ENCODE measurements at regions not wholly inside any gene's neighbourhood (a gene's known extent, or its start where the extent isn't known, plus 50 kb on each side); places are given as distances from the start of the nearest gene placed in this dataset.
A peak's percentile ranks its signal among the peaks of the same experiment; 100 is the strongest.

DNA sequence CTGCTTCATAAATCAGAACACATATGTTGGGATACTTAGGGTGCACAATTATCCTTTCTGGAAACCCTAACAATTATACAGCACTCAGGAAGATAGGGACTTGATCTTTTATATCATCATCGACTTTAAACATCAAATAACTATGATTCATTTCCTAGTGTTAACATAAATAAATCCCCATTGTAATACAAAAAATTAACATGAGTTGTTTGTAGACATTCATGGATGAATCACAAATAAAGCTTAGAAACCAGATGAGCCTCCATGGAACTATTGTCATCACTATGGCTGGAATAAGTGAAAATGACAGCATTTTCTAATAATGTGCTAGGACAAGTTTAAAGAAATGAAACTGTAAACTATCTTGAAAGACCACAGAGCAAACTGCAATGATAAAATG is 821.7 kb downstream of the GATA3 start:
- no peaks in the 10 kb centered on the region for H3K9me3 Mint-ChIP-seq
- no peak for DNase-seq (ENCODE audit: low spot score in 2 of 2)
- H3K36me3 Mint-ChIP-seq = no peaks in the 10 kb centered on the region
- ATAC-seq = no peak
- no peak overlapping the region for H3K27ac Mint-ChIP-seq

DNA sequence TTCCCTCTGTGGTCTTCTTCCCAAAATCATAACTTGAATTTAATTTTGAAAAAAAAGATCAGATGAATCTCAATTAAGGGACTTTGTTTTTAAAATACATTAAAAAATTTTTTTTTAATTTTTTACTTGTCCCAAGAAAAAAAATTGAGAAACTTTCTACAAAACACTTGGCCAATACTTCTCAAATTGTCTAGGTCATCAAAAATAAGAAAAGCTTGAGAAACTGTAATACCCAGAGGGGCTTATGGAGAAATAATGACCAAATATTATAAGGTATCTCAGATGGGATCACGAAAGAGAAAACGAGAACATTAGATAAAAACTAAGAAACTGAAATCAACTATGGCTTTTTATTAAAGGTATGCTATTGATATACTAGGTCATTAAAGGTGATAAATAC is 835.0 kb downstream of the GATA3 start:
- no peak overlapping the region for H3K27ac Mint-ChIP-seq
- DNase-seq (ENCODE audit: low spot score in 2 of 2) (no peak), ATAC-seq (no peak)
- H3K9me3 Mint-ChIP-seq = peaks cover 0 to 6% of the 10 kb centered on the region in 2 donors
- H3K36me3 Mint-ChIP-seq = no peaks in the 10 kb centered on the region

DNA sequence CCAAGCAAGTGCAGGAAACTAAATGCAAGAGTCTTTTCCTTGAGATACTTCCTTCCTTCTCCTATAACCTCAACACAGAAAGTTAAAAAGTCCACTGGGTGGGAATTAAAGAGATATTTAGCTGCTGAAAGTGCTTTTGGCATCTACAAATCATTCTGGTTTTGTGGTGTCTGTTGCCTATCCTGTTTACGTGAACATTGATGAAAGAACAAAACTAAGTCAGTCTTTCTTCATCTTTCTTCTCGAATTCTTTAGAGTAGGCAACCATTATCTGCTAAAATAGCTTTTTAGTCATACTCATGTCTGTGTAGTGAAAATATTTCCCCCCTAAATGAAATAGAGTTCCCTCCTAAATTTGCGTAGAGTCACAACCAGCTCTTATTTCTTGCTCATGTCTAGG is 838.6 kb downstream of the GATA3 start:
- DNase-seq (ENCODE audit: low spot score in 2 of 2) (no peak), ATAC-seq (no peak)
- no peaks in the 10 kb centered on the region for H3K36me3 Mint-ChIP-seq
- H3K9me3 Mint-ChIP-seq = peaks cover 0 to 4% of the 10 kb centered on the region in 2 donors
- H3K27ac Mint-ChIP-seq = no peak overlapping the region

DNA sequence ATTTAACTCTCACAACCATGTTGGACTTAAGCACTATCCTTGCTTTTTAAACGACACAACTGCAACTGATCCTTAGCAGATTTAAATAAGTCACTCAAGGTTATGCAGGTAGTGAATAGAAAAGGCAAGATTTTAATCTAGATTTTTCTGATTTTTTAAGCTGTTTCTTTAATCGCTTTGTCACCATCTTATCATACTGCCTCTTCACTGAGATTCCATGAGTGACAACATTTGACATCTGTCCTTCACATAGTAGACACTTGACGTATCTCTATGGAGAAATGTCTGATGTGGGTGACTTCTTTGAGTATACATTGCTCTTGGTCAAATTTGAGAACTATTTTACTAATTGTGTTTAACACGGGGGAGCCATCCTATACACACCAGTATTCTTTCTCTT is 839.7 kb downstream of the GATA3 start:
- Mint-ChIP-seq H3K27ac (no peak overlapping the region), H3K9me3 (peaks cover 0 to 4% of the 10 kb centered on the region in 2 donors), H3K36me3 (no peaks in the 10 kb centered on the region)
- ATAC-seq (no peak), DNase-seq (ENCODE audit: low spot score in 2 of 2) (no peak)

DNA sequence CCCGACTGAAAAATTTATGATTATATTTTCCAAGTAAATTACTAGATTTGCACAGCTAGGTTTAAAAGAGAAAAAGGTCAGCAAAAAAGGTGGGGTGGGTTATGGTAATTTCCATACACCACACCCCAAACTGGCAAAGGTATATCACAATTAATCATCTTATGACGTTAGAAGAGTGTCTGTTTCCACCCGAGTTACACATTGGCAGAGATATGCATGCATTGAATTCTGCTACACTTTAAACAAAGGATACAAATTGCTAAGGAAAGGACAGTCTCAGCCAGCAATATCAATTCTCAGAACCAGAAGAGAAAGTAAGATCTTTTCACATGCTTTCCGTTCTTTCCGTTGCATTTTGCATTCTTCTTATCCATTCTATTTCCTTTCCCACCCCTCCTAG is 843.3 kb downstream of the GATA3 start:
- Mint-ChIP-seq H3K9me3 (peaks cover 0 to 4% of the 10 kb centered on the region in 2 donors), H3K36me3 (no peaks in the 10 kb centered on the region), H3K27ac (peak overlapping the region in 1 of 2 donors; percentile 38)
- DNase-seq (ENCODE audit: low spot score in 2 of 2) (no peak), ATAC-seq (no peak)

DNA sequence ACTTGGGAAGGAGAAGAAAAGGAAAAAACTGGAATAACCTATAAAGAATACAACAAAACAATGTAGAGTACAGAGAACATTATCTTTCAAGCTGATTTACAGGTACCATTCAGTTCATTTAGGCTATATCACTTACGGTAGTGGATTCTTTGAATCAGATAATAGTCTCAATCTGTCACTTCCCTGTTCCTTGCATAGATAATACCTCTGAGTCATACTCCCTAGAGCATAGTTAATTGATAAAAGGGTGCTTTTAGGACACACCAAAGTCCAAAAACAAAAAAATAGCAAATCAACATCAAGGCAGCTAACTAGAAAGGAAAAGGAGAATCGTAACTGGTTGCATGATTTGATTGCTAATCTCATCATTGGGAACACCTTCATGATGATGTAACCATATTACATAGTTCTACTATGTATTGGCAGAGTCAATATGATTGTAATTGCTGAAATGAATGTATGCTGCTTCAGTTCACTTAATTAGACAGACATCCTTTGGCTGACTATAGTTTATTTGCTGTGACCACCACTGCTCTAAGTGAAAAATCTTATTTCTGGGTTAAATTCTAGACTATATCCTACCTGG is 844.4 kb downstream of the GATA3 start:
- ATAC-seq = peak in 1 of 2 donors; percentile 20
- Mint-ChIP-seq H3K27ac (no peak overlapping the region), H3K36me3 (no peaks in the 10 kb centered on the region), H3K9me3 (peaks cover 0 to 4% of the 10 kb centered on the region in 2 donors)
- DNase-seq (ENCODE audit: low spot score in 2 of 2) = no peak

DNA sequence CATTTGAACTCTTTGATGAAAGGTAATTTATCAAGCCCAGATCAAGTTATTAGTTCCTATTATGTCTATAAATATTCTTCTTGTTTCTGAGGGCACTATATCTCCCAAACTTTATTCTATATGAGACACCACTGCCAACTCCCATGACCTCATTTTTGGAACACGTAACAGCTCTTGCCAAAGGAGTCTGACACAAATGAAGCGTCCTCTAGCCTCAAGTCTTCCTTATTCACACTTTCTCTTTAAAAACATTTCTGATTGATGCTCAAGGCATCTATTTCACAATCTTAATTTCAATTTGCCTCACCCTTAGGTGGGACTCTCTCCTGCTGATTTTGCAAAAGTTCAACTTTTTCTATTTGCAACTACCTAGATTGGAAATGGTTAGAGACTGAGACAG is 848.4 kb downstream of the GATA3 start:
- ATAC-seq = no peak
- no peak for DNase-seq (ENCODE audit: low spot score in 2 of 2)
- Mint-ChIP-seq H3K9me3 (peaks cover 3 to 4% of the 10 kb centered on the region in 2 donors), H3K36me3 (no peaks in the 10 kb centered on the region), H3K27ac (no peak overlapping the region)

DNA sequence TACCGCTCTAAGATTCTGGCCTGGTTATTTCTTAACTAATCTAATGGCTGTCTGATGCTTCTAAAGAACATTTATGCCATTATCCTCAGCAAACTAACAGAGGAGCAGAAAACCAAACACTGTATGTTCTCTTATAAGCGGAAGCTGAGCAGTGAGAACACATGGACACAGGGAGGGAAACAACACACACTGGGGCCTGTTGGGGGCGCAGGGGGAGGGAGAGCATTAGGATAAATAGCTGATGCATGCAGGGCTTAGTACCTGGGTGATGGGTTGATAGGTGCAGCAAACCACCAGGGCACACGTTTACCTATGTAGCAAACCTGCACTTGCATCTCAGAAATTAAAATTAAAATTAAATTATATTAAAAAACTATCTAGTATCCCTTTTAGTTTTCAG is 853.5 kb downstream of the GATA3 start:
- DNase-seq (ENCODE audit: low spot score in 2 of 2) (no peak), ATAC-seq (no peak)
- H3K27ac Mint-ChIP-seq = no peak overlapping the region
- peaks cover 3 to 4% of the 10 kb centered on the region in 2 donors for H3K9me3 Mint-ChIP-seq
- H3K36me3 Mint-ChIP-seq = no peaks in the 10 kb centered on the region

DNA sequence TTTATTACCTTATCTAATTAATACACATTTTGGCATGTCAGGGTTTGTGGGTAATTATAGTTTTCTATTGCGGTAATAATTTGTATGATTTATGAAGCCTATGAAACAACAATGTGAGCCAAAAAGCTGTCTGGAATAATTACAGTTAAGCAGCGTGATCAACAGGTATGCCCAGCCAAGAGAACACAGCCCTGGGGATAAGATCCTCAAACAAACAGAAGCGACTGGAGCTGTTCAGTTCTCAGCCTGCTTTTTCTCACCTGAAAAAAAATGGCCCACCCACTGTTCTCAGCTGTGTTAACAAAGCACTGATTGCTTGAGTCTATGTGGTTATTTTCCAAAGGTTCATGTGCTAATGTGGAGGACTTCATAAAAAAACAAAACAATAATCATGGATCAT is 855.8 kb downstream of the GATA3 start:
- Mint-ChIP-seq H3K27ac (no peak overlapping the region), H3K36me3 (no peaks in the 10 kb centered on the region), H3K9me3 (peaks cover under 1% of the 10 kb centered on the region in 2 donors)
- no peak for DNase-seq (ENCODE audit: low spot score in 2 of 2)
- ATAC-seq = no peak

DNA sequence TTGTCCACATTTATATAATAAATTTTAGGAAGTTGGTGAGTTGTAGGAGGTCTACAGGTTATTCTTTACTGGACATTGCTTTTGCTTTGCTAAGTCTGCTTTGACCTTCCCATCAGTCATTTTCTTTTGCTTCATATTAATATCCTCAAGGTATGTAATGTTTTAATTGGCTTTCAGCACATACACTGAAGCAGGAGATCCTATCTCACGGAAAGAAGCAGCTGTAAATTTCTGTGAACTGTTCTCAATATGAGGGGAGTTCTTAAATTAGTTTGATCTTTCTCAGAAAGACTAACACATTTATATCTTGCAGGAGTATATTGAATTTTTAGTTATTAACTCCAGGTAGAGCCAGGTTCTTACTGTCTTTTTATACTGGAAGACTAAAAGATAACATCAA is 856.5 kb downstream of the GATA3 start:
- DNase-seq (ENCODE audit: low spot score in 2 of 2) = no peak

DNA sequence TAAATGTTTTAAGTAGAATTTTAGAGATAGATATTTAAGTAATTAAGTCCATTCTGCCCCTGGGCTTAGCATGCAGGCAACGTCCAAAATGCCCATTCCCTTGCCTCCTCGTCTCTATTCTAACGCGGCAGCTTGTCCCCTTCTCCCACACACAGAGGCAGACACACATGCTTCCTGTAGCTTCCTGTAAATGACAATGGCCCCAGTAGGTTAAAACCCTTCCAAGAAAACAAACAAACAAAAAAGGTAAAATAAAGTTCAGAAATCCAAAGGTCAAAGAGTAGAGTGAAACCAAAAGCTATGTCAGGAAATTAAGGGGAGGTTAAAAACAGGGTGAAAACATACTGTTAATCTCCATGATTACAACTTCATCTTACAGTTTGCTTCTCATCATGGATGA is 857.6 kb downstream of the GATA3 start:
- no peaks in the 10 kb centered on the region for H3K9me3 Mint-ChIP-seq
- no peaks in the 10 kb centered on the region for H3K36me3 Mint-ChIP-seq
- H3K27ac Mint-ChIP-seq = no peak overlapping the region
- ATAC-seq (no peak), DNase-seq (ENCODE audit: low spot score in 2 of 2) (no peak)

More for the DNA sequence above, 856.5 kb downstream of the GATA3 start:
- Mint-ChIP-seq H3K9me3 (no peaks in the 10 kb centered on the region), H3K36me3 (no peaks in the 10 kb centered on the region), H3K27ac (no peak overlapping the region)
- ATAC-seq = no peak

DNA sequence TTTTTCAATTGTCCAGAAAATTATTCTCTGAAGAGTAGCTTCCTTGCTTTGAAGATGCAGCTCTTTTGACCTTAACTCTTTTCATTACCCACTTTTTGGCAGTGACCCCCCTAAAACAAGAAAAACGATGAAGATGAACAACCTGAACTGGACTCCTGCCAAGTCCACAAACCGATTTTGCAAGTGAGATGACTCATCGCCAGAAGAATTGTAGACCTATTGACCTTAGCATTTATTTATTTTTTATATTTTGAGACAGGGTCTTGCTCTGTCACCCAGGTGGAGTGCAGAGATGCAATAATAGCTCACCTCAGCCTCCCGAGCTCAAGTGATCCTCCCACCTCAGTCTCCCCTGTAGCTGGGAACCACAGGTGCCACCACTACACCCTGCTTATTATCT is 859.2 kb downstream of the GATA3 start:
- no peak for DNase-seq (ENCODE audit: low spot score in 2 of 2)
- Mint-ChIP-seq H3K9me3 (no peaks in the 10 kb centered on the region), H3K27ac (no peak overlapping the region), H3K36me3 (no peaks in the 10 kb centered on the region)
- no peak for ATAC-seq

DNA sequence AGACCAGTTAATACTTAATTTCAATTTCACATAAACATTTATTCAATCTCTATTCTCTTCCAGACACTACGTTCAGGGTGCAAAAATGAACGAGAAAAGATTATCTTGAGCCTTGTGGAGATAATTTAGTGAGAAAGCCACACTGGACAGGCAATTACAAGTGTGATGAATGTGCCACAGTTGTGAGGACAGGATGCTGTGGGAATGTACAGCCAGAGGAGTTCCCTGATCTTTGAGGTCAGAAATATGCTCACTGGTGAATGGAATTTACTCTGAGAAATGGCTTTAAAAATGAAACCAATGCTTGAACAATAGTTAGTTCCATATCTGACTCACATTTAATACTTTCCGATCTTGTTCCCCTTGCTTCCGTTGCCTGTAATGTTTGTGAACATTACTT is 864.8 kb downstream of the GATA3 start:
- Mint-ChIP-seq H3K36me3 (no peaks in the 10 kb centered on the region), H3K9me3 (no peaks in the 10 kb centered on the region), H3K27ac (no peak overlapping the region)
- no peak for DNase-seq (ENCODE audit: low spot score in 2 of 2)
- no peak for ATAC-seq

DNA sequence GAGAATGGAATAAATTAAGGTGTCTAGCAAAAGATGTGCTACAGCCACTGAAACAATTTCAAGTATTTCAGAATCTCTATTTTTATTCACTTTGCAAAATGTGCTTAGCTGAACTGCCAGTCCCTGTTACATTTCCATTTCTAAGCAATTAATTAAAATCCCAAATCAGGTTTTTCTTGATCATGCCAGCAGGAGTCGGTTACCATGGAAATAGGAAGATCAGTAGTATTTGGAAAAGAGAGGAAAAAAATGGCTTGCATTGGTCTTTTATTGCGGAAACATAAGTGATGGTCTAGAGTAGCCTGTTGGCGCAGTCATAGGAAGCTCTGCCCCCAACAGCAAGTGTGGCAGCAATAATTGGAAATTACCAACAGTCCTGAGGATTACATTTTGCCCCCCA is 867.1 kb downstream of the GATA3 start:
- H3K36me3 Mint-ChIP-seq = no peaks in the 10 kb centered on the region
- no peak for DNase-seq (ENCODE audit: low spot score in 2 of 2)
- no peak overlapping the region for H3K27ac Mint-ChIP-seq
- peaks cover 4 to 5% of the 10 kb centered on the region in 2 donors for H3K9me3 Mint-ChIP-seq
- no peak for ATAC-seq

DNA sequence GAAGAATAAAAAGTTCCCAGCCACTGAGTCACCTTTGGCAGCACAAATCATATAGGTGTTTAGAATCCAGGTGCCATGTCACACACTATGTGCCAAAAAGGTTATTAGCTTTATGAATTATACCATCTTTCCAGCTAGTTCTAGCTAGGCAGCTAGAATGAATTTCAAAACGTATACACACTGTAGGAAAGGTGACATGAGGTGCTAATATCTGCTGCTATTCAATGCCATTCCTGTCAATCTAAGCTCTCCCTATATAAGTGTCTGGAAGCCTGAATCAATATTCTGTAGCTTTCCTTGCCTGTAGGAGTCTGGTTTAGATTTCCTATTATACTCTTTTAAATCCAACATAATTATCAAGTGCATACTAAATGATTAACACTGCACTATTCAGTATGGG is 868.6 kb downstream of the GATA3 start:
- Mint-ChIP-seq H3K27ac (no peak overlapping the region), H3K36me3 (no peaks in the 10 kb centered on the region), H3K9me3 (peaks cover 4 to 5% of the 10 kb centered on the region in 2 donors)
- no peak for DNase-seq (ENCODE audit: low spot score in 2 of 2)
- ATAC-seq = no peak

DNA sequence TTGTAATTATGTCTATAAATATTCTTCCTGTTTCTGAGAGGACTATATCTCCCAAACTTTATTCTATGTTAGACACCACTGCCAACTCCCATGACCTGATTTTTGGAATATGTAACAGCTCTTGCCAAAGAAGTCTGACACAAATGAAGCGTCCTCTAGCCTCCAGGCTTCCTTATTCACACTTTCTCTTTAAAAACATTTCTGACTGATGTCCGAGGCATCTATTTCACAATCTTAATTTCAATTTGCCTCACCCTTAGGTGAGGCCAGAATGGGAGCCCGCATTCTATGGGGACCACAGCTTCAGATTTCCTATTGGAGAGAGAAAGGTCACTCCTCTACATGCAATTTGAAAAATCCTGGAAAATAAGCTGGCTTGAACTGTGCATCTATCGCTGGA is 873.2 kb downstream of the GATA3 start:
- ATAC-seq (no peak), DNase-seq (ENCODE audit: low spot score in 2 of 2) (no peak)
- Mint-ChIP-seq H3K9me3 (peaks cover 4 to 5% of the 10 kb centered on the region in 2 donors), H3K36me3 (no peaks in the 10 kb centered on the region), H3K27ac (no peak overlapping the region)

DNA sequence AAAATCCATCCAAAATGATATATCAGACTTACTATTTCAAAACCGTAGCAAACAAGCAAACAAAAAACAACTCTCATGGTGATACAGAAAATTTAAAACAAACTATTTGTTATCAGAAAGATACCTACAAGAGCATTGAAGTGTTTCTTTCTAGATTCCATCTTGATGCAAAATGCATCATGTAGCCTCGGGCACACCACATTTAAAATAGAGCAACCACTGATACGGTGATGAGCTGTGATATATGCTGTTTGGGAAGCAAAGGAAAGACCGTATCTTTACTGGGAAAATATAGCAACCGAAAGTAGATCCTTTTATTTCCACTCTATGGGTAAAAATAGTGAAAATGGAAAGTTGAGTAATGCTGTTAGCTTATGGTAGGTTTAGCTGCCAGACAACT is 892.0 kb downstream of the GATA3 start:
- Mint-ChIP-seq H3K9me3 (no peaks in the 10 kb centered on the region), H3K36me3 (peaks cover 0 to 6% of the 10 kb centered on the region in 2 donors), H3K27ac (no peak overlapping the region)
- no peak for ATAC-seq
- no peak for DNase-seq (ENCODE audit: low spot score in 2 of 2)

DNA sequence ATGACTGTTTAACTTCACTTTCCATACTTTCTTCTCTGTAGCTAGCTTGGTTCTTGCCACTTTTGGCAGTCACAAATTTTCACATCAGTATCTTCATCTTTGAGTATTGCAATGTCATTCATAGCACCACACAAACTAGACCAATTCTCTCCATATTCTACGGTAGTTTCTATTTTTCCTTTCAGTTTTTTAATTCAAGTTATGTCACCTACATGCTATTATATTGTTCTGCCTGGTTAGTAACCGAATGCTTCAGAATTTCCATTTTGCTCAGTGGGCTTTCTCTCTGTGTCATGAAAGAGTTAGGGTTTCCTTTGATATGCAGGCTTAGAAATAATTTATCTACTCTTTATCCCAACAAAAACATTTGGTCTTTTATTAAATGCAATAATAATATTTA is 896.5 kb downstream of the GATA3 start:
- no peak for ATAC-seq
- Mint-ChIP-seq H3K27ac (no peak overlapping the region), H3K36me3 (peaks cover 0 to 6% of the 10 kb centered on the region in 2 donors), H3K9me3 (no peaks in the 10 kb centered on the region)
- DNase-seq (ENCODE audit: low spot score in 2 of 2) = no peak

All from activated naive CD4-positive, alpha-beta T cell treated with anti-CD3 and anti-CD28 coated beads, Interleukin-2, amount 50 U/mL, for 72 hours (primary cell).